ENCODE measurements at regions not wholly inside any gene's neighbourhood (a gene's known extent, or its start where the extent isn't known, plus 50 kb on each side); places are given as distances from the start of the nearest gene placed in this dataset.

- Histone ChIP-seq H2AFZ (ENCODE audit: low read depth, low read length, poor library complexity, severe bottlenecking) (no peak overlapping the region), H3K9me2 (ENCODE audit: insufficient read depth) (no peaks in the 10 kb centered on the region), H3K9ac (ENCODE audit: low read length) (no peak overlapping the region), H3K4me1 (ENCODE audit: control insufficient read depth in 1 of 2, insufficient read depth in 2 of 2, low read length in 2 of 2) (peaks cover 0 to 5% of the 10 kb centered on the region in 2 experiments; a peak in 1 of 4 replicates), H3K4me2 (ENCODE audit: low read length) (no peak overlapping the region), H3K27ac (ENCODE audit: low read depth, low read length) (no peak overlapping the region), H3K4me3 (replicated peaks in 1 of 2; ENCODE audit: low read depth in 1 of 2, low read length in 2 of 2) (no peak overlapping the region), H3K27me3 (ENCODE audit: insufficient read depth, low read length) (no peaks in the 10 kb centered on the region), H3K9me3 (ENCODE audit: control insufficient read depth in 1 of 2, insufficient read depth in 1 of 2, low read depth in 1 of 2, low read length in 2 of 2) (no peaks in the 10 kb centered on the region), H4K20me1 (ENCODE audit: insufficient read depth) (no peaks in the 10 kb centered on the region), H3K36me3 (ENCODE audit: control insufficient read depth in 1 of 2, insufficient read depth in 2 of 2, low read length in 2 of 2) (no peaks in the 10 kb centered on the region), H3K79me2 (ENCODE audit: insufficient read depth, low read length) (no peaks in the 10 kb centered on the region)
- ChIA-PET POLR2A (no interaction called here), CTCF (no interaction called here), RAD21 (ENCODE audit: low non-redundant PET in 1 of 2, low total read pairs in 2 of 2, uncharacterized antibody in 2 of 2, unreplicated experiment in 2 of 2) (no interaction called here)
- BruUV-seq (replicated peaks): no TSS peak
- intact Hi-C loops (cut with micrococcal nuclease): no loop called here
- ATAC-seq (no peak), DNase-seq (ENCODE audit: low read depth, low spot score) (no peak)
- TF ChIP-seq ZNF274 (IDR thresholded peaks at IDR 0.05; ENCODE audit: low read depth, low read length): no peak
- no peak for TF ChIP-seq EZH2 (IDR thresholded peaks at IDR 0.05)
- no peak for TF ChIP-seq CBX3 (IDR thresholded peaks at IDR 0.05; ENCODE audit: low read depth)
- TF ChIP-seq ZFX (IDR thresholded peaks at IDR 0.05): no peak
- TF ChIP-seq EZH2phosphoT487 (IDR thresholded peaks at IDR 0.05; ENCODE audit: borderline replicate concordance): no peak
- no peak for TF ChIP-seq CEBPB (IDR thresholded peaks at IDR 0.05; ENCODE audit: low read depth)
- TF ChIP-seq POLR2AphosphoS5 (IDR thresholded peaks at IDR 0.05; ENCODE audit: low read depth, low read length): no peak
- no peak for TF ChIP-seq MAX (IDR thresholded peaks at IDR 0.05)
- TF ChIP-seq FOSL1 (IDR thresholded peaks at IDR 0.05; ENCODE audit: low read depth): no peak
- no peak for TF ChIP-seq CTCF (IDR thresholded peaks at IDR 0.05 in 2 of 3, conservative IDR thresholded peaks at IDR 0.05 in 1 of 3; ENCODE audit: borderline replicate concordance in 1 of 3, insufficient read depth in 1 of 3, low read depth in 2 of 3, low read length in 2 of 3)
- no peak for TF ChIP-seq SIN3A (IDR thresholded peaks at IDR 0.05; ENCODE audit: low read depth)
- no peak for TF ChIP-seq TCF7L2 (IDR thresholded peaks at IDR 0.05; ENCODE audit: borderline replicate concordance, extremely low read depth, insufficient read depth, insufficient read length)
- no peak for TF ChIP-seq SRF (IDR thresholded peaks at IDR 0.05; ENCODE audit: low read depth)
- TF ChIP-seq SP1 (IDR thresholded peaks at IDR 0.05; ENCODE audit: low read depth): no peak
- TF ChIP-seq EGR1 (IDR thresholded peaks at IDR 0.05; ENCODE audit: low read depth): no peak
- TF ChIP-seq REST (IDR thresholded peaks at IDR 0.05; ENCODE audit: low read depth): no peak
- no peak for TF ChIP-seq YY1 (IDR thresholded peaks at IDR 0.05; ENCODE audit: extremely low read depth, insufficient replicate concordance, low read depth, low read length)
Observed at GRCh38 chr16:35564148-35564547, 2104.7 kb downstream of the TP53TG3F start.

Measured in HCT116 (cell line).